ENCODE measurements at regions not wholly inside any gene's neighbourhood (a gene's known extent, or its start where the extent isn't known, plus 50 kb on each side); places are given as distances from the start of the nearest gene placed in this dataset.

DNA sequence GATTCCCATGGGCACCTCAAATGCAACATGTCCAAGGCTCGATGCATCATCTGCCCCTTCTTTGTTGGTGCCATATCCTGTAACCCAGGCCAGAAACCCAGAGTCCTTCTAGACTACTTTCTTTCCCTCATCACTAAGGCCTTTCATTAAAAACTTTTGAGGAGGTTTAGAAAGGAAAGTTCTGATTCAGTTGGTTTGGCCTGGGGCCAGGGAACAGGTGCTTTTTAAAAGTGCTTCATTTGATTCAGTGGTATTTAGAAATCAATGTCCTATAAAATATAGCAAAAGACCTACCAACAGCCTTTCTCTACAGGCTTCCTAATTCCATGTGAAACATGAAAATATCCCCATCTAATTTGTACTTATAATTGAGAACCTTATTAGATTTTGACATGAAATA is 341.9 kb upstream of the RORA start:
- Mint-ChIP-seq H3K4me3 (no peak overlapping the region), H3K36me3 (ENCODE audit: low read depth) (no peaks in the 10 kb centered on the region), H3K27me3 (peaks cover 4% of the 10 kb centered on the region), H3K4me1 (no peaks in the 10 kb centered on the region), H3K9me3 (no peaks in the 10 kb centered on the region), H3K27ac (no peak overlapping the region)
- POLR2A ChIA-PET = no interaction called here
- ATAC-seq (ENCODE audit: low read depth) (no peak), DNase-seq (no peak)
- TF ChIP-seq, protein P1, sequence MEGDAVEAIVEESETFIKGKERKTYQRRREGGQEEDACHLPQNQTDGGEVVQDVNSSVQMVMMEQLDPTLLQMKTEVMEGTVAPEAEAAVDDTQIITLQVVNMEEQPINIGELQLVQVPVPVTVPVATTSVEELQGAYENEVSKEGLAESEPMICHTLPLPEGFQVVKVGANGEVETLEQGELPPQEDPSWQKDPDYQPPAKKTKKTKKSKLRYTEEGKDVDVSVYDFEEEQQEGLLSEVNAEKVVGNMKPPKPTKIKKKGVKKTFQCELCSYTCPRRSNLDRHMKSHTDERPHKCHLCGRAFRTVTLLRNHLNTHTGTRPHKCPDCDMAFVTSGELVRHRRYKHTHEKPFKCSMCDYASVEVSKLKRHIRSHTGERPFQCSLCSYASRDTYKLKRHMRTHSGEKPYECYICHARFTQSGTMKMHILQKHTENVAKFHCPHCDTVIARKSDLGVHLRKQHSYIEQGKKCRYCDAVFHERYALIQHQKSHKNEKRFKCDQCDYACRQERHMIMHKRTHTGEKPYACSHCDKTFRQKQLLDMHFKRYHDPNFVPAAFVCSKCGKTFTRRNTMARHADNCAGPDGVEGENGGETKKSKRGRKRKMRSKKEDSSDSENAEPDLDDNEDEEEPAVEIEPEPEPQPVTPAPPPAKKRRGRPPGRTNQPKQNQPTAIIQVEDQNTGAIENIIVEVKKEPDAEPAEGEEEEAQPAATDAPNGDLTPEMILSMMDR (IDR thresholded peaks at IDR 0.05) = no peak
- intact Hi-C loops (cut with micrococcal nuclease) = no loop called here
- CTCF ChIA-PET = no interaction called here

DNA sequence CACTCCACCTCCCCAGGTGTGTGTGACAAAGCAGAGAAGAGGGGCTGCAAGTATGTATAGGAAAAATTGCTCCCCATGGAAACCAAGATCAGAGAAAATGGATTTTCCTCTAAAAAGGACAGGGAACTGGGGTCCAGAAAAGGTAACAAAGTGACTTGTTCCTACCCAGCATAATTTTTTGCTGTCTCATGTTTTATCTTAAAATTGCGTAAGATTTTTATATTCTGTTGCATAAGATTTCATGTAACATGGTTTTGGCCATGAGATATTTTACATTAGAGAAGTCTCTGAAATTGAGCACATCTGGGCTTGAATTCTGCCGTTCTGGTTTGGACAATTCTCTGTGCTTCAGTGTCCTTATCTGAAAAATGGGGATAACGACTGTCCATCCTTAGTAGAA is 335.7 kb upstream of the RORA start:
- TF ChIP-seq, protein P1 (IDR thresholded peaks at IDR 0.05) = no peak
- H3K27me3 Mint-ChIP-seq = peaks cover 4% of the 10 kb centered on the region

DNA sequence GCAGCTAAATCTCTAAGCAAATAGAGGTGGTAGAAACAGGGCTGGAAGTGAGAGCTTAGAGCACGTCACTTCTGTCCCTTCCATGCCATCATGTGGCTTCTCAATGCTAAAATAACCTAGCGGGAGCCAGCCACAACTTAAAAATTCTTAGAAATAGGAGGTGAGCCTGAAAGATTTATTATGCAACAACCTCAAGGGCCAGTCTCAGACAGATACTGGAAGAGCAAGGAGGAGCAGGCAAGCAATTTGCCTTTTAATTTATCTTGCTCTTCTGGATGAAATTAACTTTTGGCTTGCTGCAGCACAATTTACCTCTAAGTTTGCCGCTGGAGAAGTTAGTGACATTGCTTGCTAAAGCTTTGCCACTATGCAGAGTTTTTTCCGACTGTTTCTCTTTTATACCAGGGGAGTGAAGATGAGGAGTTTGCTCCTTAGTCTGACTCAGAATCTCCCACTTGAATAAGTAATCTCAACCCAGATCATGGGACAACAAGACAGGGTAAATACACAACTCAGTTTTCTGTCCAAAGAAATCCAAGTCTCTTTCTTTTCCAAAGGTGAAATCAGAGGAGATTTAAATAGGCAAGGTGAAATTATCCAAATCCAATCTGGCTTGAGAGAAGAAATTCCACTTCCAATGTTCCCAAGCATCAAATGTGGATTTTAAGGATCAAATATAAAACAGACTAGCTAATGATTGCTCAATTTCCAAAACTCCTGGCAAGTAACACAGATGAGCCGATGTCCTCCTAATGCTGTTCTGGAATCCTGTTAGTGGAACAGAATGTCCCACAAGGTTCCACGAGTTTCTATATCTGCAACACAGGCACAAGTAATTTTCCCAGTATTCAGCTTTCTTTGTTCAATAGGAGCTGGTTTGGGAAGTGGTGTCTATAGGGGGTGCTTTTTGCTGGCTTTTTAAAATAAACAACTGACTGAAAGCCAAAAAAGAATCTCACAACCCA is 329.4 kb upstream of the RORA start:
- Mint-ChIP-seq H3K4me1 (no peaks in the 10 kb centered on the region), H3K27ac (no peak overlapping the region), H3K36me3 (ENCODE audit: low read depth) (no peaks in the 10 kb centered on the region), H3K9me3 (no peaks in the 10 kb centered on the region), H3K27me3 (peaks cover 4% of the 10 kb centered on the region), H3K4me3 (no peak overlapping the region)
- ATAC-seq (ENCODE audit: low read depth) = no peak
- no peak for DNase-seq
- intact Hi-C loops (cut with micrococcal nuclease) = no loop called here
- ChIA-PET POLR2A (no interaction called here), CTCF (no interaction called here)
- TF ChIP-seq, protein P1 (IDR thresholded peaks at IDR 0.05) = no peak

More for the DNA sequence above, 335.7 kb upstream of the RORA start:
- ChIA-PET CTCF (no interaction called here), POLR2A (no interaction called here)
- Mint-ChIP-seq H3K9me3 (no peaks in the 10 kb centered on the region), H3K36me3 (ENCODE audit: low read depth) (no peaks in the 10 kb centered on the region), H3K27ac (no peak overlapping the region), H3K4me1 (no peaks in the 10 kb centered on the region), H3K4me3 (no peak overlapping the region)
- intact Hi-C loops (cut with micrococcal nuclease) = no loop called here
- no peak for ATAC-seq (ENCODE audit: low read depth)
- no peak for DNase-seq

DNA sequence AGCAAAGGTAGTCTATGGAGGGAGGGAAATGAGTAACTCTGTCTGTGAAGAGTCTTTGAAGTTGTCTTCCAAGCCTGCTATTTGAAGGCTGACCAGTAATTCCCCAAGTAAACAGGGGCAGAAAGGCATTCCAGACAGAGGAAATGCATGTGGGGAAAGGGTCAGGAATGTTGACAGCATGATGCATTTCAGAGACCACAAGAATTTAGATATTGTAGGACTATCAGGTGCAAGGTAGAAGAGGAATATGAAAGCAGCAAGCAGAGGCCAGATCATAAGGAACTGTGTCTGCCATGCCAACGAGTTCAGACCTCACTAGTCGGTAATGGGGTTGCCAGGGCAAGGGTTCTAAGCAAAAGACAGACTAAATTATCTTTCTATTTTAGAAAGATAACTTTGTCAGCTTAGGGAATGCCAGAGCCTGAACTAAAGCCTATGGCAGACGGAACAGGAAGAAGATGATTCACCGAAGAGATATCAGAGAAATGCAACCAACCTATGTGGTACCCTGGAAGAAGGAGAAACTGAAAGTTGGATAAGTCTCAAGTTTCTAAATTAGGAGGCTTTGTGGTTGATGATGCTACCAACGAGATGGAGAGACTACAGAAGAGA is 327.0 kb upstream of the RORA start:
- intact Hi-C loops (cut with micrococcal nuclease) = no loop called here
- ChIA-PET POLR2A (no interaction called here), CTCF (no interaction called here)
- TF ChIP-seq, protein P1 (IDR thresholded peaks at IDR 0.05) = no peak
- DNase-seq = no peak
- Mint-ChIP-seq H3K4me3 (no peak overlapping the region), H3K27me3 (no peaks in the 10 kb centered on the region), H3K4me1 (no peaks in the 10 kb centered on the region), H3K27ac (no peak overlapping the region), H3K9me3 (no peaks in the 10 kb centered on the region), H3K36me3 (ENCODE audit: low read depth) (no peaks in the 10 kb centered on the region)
- no peak for ATAC-seq (ENCODE audit: low read depth)

DNA sequence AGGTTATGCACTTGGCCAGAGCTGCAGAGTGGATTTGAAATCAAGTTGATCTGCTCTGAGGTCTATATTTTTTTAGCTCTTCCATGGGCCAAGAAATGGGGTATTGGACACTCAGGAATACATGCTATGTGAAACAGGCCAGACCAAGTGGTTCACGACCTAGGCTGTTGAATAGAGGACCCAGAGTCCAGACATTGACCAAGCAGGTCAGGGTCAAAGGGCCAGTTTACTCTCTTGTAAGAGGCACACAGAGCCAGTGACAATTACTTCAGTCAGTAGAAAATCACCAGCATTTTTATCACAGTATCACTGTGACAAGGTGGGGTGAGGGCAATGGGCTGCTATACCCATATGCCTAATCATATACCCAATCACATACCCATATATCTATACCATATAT is 320.6 kb upstream of the RORA start:
- no peaks in the 10 kb centered on the region for H3K9me3 Mint-ChIP-seq
- TF ChIP-seq, protein P1 (IDR thresholded peaks at IDR 0.05) = no peak
- no peaks in the 10 kb centered on the region for H3K27me3 Mint-ChIP-seq
- H3K4me3 Mint-ChIP-seq = no peak overlapping the region
- H3K27ac Mint-ChIP-seq = no peak overlapping the region
- ChIA-PET POLR2A (no interaction called here), CTCF (no interaction called here)
- no peaks in the 10 kb centered on the region for H3K4me1 Mint-ChIP-seq
- DNase-seq (no peak), ATAC-seq (ENCODE audit: low read depth) (no peak)
- intact Hi-C loops (cut with micrococcal nuclease) = no loop called here
- H3K36me3 Mint-ChIP-seq (ENCODE audit: low read depth) = no peaks in the 10 kb centered on the region

All from activated B cell treated with CpG ODN at 0.5 μM for 24 hours (primary cell).